Kidney capillary endothelial cell (primary cell): ENCODE measurements at regions not wholly inside any gene's neighbourhood (a gene's known extent, or its start where the extent isn't known, plus 50 kb on each side); places are given as distances from the start of the nearest gene placed in this dataset.

Experiments used
- DNase-seq: peaks from one replicate; pipeline ENCODE4 v3.0.0-alpha.2; 2018; ENCODE audit warnings: low spot score

GRCh38 chr12:90311561-90311960, 602.9 kb upstream of the ATP2B1 start:
- no peak for DNase-seq

- no peak for DNase-seq
These were observed 596.7 kb upstream of the ATP2B1 start for GRCh38 chr12:90305379-90305778.

- no peak for DNase-seq
These were observed 595.6 kb upstream of the ATP2B1 start for GRCh38 chr12:90304231-90304630.

- DNase-seq, result no peak
These were observed 595.1 kb upstream of the ATP2B1 start for GRCh38 chr12:90303771-90304170.

- no peak for DNase-seq
These were observed 593.0 kb upstream of the ATP2B1 start for GRCh38 chr12:90301561-90302133.

- no peak for DNase-seq
These were observed 592.5 kb upstream of the ATP2B1 start for GRCh38 chr12:90301095-90301494.

GRCh38 chr12:90299666-90300065, 591.0 kb upstream of the ATP2B1 start:
- DNase-seq, result no peak

GRCh38 chr12:90299121-90299520, 590.5 kb upstream of the ATP2B1 start:
- DNase-seq, result no peak

- no peak for DNase-seq
These were observed 589.8 kb upstream of the ATP2B1 start for GRCh38 chr12:90298289-90298948.

- DNase-seq, result no peak
These were observed 587.2 kb upstream of the ATP2B1 start for GRCh38 chr12:90295858-90296257.

- DNase-seq, result no peak
These were observed 583.5 kb upstream of the ATP2B1 start for GRCh38 chr12:90292183-90292582.

GRCh38 chr12:90290980-90291975, 582.6 kb upstream of the ATP2B1 start:
- no peak for DNase-seq

GRCh38 chr12:90287585-90287984, 578.9 kb upstream of the ATP2B1 start:
- no peak for DNase-seq

- no peak for DNase-seq
These were observed 572.7 kb upstream of the ATP2B1 start for GRCh38 chr12:90281154-90281868.

- DNase-seq, result no peak
These were observed 572.0 kb upstream of the ATP2B1 start for GRCh38 chr12:90280564-90281058.

- DNase-seq, result peak; percentile 35
These were observed 571.4 kb upstream of the ATP2B1 start for GRCh38 chr12:90280033-90280432.

- DNase-seq, result no peak
These were observed 566.5 kb upstream of the ATP2B1 start for GRCh38 chr12:90275088-90275487.

- no peak for DNase-seq
These were observed 565.8 kb upstream of the ATP2B1 start for GRCh38 chr12:90274407-90274806.

- DNase-seq, result no peak
These were observed 559.9 kb upstream of the ATP2B1 start for GRCh38 chr12:90268574-90268973.

- DNase-seq, result no peak
These were observed 553.6 kb upstream of the ATP2B1 start for GRCh38 chr12:90262251-90262650.

- no peak for DNase-seq
These were observed 552.6 kb upstream of the ATP2B1 start for GRCh38 chr12:90261283-90261682.

GRCh38 chr12:90260136-90260535, 551.5 kb upstream of the ATP2B1 start:
- DNase-seq, result no peak
